ENCODE measurements at regions not wholly inside any gene's neighbourhood (a gene's known extent, or its start where the extent isn't known, plus 50 kb on each side); places are given as distances from the start of the nearest gene placed in this dataset.

DNA sequence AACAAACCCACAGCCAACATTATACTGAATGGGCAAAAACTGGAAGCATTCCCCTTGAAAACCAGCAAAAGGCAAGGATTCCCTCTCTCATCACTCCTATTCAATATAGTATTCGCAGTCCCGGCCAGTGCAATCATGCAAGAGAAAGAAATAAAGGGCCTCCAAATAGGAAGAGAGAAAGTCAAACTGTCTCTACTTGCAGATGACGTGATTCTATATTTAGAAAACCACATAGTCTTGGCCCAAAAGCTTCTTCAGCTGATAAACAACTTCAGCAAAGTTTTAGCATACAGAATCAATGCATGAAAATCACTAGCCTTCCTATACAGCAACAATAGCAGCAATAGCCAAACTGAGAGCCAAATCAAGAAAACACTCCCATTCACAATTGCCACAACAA is 333.7 kb upstream of the EDIL3 start:
- TF ChIP-seq, protein P1, sequence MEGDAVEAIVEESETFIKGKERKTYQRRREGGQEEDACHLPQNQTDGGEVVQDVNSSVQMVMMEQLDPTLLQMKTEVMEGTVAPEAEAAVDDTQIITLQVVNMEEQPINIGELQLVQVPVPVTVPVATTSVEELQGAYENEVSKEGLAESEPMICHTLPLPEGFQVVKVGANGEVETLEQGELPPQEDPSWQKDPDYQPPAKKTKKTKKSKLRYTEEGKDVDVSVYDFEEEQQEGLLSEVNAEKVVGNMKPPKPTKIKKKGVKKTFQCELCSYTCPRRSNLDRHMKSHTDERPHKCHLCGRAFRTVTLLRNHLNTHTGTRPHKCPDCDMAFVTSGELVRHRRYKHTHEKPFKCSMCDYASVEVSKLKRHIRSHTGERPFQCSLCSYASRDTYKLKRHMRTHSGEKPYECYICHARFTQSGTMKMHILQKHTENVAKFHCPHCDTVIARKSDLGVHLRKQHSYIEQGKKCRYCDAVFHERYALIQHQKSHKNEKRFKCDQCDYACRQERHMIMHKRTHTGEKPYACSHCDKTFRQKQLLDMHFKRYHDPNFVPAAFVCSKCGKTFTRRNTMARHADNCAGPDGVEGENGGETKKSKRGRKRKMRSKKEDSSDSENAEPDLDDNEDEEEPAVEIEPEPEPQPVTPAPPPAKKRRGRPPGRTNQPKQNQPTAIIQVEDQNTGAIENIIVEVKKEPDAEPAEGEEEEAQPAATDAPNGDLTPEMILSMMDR (IDR thresholded peaks at IDR 0.05): no peak
- TF ChIP-seq POLR2A (IDR thresholded peaks at IDR 0.05): no peak
- TF ChIP-seq EP300 (IDR thresholded peaks at IDR 0.05): no peak
- no peak for TF ChIP-seq POLR2AphosphoS5 (IDR thresholded peaks at IDR 0.05)

Data from sigmoid colon (tissue), 4 donors.